ENCODE measurements at regions not wholly inside any gene's neighbourhood (a gene's known extent, or its start where the extent isn't known, plus 50 kb on each side); places are given as distances from the start of the nearest gene placed in this dataset.

DNA sequence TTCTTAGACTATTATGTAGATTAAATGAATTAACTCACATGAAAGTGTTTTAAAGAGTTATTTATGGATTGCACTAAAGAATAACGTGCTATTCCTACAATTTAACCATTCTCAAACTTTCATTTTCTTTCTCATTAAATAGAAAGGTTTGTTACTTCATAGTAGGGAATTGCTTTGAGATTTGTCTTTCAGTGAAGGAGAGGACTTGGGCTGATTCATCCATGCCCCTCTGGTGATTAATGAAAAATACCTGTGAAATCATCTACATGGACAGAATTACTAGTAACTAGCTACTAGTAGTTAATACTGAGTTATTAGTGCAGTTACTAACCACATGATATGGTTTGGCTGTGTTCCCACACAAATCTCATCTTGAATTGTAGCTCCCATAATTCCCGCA, 275.8 kb upstream of the CDH20 start:
- ChIA-PET CTCF (no interaction called here), POLR2A (ENCODE audit: unreplicated experiment) (no interaction called here)
- Histone ChIP-seq H2BK15ac (ENCODE audit: low read depth, low read length) (no peak overlapping the region), H3K4me1 (ENCODE audit: control insufficient read depth, insufficient read depth, low read length) (no peaks in the 10 kb centered on the region), H3K4me3 (ENCODE audit: insufficient read depth, low read depth, low read length) (no peak overlapping the region), H2BK5ac (ENCODE audit: low read depth, low read length, poor library complexity, severe bottlenecking) (no peak overlapping the region), H3K4me2 (ENCODE audit: low read depth, low read length) (no peak overlapping the region), H3K27ac (ENCODE audit: insufficient read depth, low read length) (no peak overlapping the region), H3K4ac (ENCODE audit: low read depth, low read length) (no peak overlapping the region), H4K8ac (ENCODE audit: low read depth in 2 of 2, low read length in 2 of 2) (no peak overlapping the region), H3K14ac (replicated peaks; ENCODE audit: low read depth, low read length) (no peak overlapping the region), H2AK5ac (ENCODE audit: low read depth, low read length) (no peak overlapping the region), H4K20me1 (ENCODE audit: insufficient read depth, low read length) (no peaks in the 10 kb centered on the region), H3K18ac (ENCODE audit: low read depth, low read length) (no peak overlapping the region), H3K23ac (ENCODE audit: low read depth, low read length) (no peak overlapping the region), H2AK9ac (replicated peaks; ENCODE audit: low read depth, low read length, poor library complexity) (no peak overlapping the region), H3K9me3 (ENCODE audit: control insufficient read depth, insufficient read depth, low read length) (peaks cover 2% of the 10 kb centered on the region; the same call in 1 of the 2 replicates), H3K56ac (ENCODE audit: extremely low read depth, insufficient read depth, low read length) (no peak overlapping the region), H3K9me1 (ENCODE audit: insufficient read depth, low read length) (no peaks in the 10 kb centered on the region), H3K9ac (ENCODE audit: low read depth, low read length) (no peak overlapping the region), H2BK120ac (ENCODE audit: low read depth, low read length) (no peak overlapping the region), H2BK20ac (ENCODE audit: low read depth, low read length) (no peak overlapping the region), H4K91ac (ENCODE audit: insufficient read depth, low read depth, low read length) (no peak overlapping the region), H3K27me3 (ENCODE audit: control insufficient read depth, insufficient read depth, low read length) (no peaks in the 10 kb centered on the region), H3K36me3 (ENCODE audit: control insufficient read depth, insufficient read depth, low read length) (no peaks in the 10 kb centered on the region), H4K5ac (ENCODE audit: low read depth, low read length) (no peak overlapping the region), H3K79me1 (ENCODE audit: low read depth in 1 of 2, low read length in 2 of 2) (no peaks in the 10 kb centered on the region), H2AFZ (replicated peaks; ENCODE audit: low read length, poor library complexity) (no peak overlapping the region)
- in situ Hi-C loops (cut with MboI; ENCODE audit: low sequenced_read_pairs) (no loop called here), intact Hi-C loops (cut with micrococcal nuclease) (no loop called here), dilution Hi-C loops (cut with HindIII; ENCODE audit: low sequenced_read_pairs, unreplicated experiment) (no loop called here)
- ATAC-seq (ENCODE audit: low read depth) (no peak), DNase-seq (no peak)
- TF ChIP-seq, protein P1, sequence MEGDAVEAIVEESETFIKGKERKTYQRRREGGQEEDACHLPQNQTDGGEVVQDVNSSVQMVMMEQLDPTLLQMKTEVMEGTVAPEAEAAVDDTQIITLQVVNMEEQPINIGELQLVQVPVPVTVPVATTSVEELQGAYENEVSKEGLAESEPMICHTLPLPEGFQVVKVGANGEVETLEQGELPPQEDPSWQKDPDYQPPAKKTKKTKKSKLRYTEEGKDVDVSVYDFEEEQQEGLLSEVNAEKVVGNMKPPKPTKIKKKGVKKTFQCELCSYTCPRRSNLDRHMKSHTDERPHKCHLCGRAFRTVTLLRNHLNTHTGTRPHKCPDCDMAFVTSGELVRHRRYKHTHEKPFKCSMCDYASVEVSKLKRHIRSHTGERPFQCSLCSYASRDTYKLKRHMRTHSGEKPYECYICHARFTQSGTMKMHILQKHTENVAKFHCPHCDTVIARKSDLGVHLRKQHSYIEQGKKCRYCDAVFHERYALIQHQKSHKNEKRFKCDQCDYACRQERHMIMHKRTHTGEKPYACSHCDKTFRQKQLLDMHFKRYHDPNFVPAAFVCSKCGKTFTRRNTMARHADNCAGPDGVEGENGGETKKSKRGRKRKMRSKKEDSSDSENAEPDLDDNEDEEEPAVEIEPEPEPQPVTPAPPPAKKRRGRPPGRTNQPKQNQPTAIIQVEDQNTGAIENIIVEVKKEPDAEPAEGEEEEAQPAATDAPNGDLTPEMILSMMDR (conservative IDR thresholded peaks at IDR 0.05; ENCODE audit: low read depth, low read length), result no peak
- TF ChIP-seq NFE2L2 (IDR thresholded peaks at IDR 0.05; ENCODE audit: low read depth, low read length) (no peak), CEBPB (IDR thresholded peaks at IDR 0.05; ENCODE audit: low read depth, low read length) (no peak), RFX5 (IDR thresholded peaks at IDR 0.05; ENCODE audit: low read depth, low read length) (no peak), MXI1 (IDR thresholded peaks at IDR 0.05; ENCODE audit: borderline replicate concordance, low read depth, low read length) (no peak), MAFK (IDR thresholded peaks at IDR 0.05; ENCODE audit: low read depth, low read length) (no peak), RAD21 (IDR thresholded peaks at IDR 0.05; ENCODE audit: low read length) (no peak), FOS (IDR thresholded peaks at IDR 0.05; ENCODE audit: low read depth, low read length) (no peak), BHLHE40 (IDR thresholded peaks at IDR 0.05; ENCODE audit: low read depth, low read length) (no peak), SMC3 (IDR thresholded peaks at IDR 0.05; ENCODE audit: low read depth, low read length) (no peak), MAZ (IDR thresholded peaks at IDR 0.05; ENCODE audit: borderline replicate concordance, low read depth, low read length) (no peak), POLR2A (IDR thresholded peaks at IDR 0.05; ENCODE audit: low read depth, low read length) (no peak), RCOR1 (IDR thresholded peaks at IDR 0.05; ENCODE audit: insufficient replicate concordance, low read length) (no peak), CHD1 (IDR thresholded peaks at IDR 0.05; ENCODE audit: low read depth, low read length) (no peak)
- TF ChIP-seq, protein P2, sequence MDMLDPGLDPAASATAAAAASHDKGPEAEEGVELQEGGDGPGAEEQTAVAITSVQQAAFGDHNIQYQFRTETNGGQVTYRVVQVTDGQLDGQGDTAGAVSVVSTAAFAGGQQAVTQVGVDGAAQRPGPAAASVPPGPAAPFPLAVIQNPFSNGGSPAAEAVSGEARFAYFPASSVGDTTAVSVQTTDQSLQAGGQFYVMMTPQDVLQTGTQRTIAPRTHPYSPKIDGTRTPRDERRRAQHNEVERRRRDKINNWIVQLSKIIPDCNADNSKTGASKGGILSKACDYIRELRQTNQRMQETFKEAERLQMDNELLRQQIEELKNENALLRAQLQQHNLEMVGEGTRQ (IDR thresholded peaks at IDR 0.05; ENCODE audit: low read depth, low read length), result no peak
- TF ChIP-seq, protein P3, sequence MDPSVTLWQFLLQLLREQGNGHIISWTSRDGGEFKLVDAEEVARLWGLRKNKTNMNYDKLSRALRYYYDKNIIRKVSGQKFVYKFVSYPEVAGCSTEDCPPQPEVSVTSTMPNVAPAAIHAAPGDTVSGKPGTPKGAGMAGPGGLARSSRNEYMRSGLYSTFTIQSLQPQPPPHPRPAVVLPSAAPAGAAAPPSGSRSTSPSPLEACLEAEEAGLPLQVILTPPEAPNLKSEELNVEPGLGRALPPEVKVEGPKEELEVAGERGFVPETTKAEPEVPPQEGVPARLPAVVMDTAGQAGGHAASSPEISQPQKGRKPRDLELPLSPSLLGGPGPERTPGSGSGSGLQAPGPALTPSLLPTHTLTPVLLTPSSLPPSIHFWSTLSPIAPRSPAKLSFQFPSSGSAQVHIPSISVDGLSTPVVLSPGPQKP (IDR thresholded peaks at IDR 0.05; ENCODE audit: borderline replicate concordance, low read depth, low read length), result no peak
- no TSS peak for BruUV-seq (replicated peaks)
- WGBS, 2 experiments (ENCODE audit: extremely low coverage in 2 of 2, insufficient read length in 1 of 2), result no CpG with 5 or more reads among the region's 2 CpGs

All from IMR-90 (cell line).